H1 (cell line): ENCODE measurements at regions not wholly inside any gene's neighbourhood (a gene's known extent, or its start where the extent isn't known, plus 50 kb on each side); places are given as distances from the start of the nearest gene placed in this dataset.

Experiments
- CTCF ChIA-PET: fragments of 300-600 bp; sonication (Branson Sonifier 250); formaldehyde crosslinking; loops from one replicate; lab custom pipeline; 2021; ENCODE audit not compliant: partially characterized antibody; lab: Charles Lee
- POLR2A ChIA-PET: fragments of 300-600 bp; sonication (Branson Sonifier 250); formaldehyde crosslinking; loops from one replicate; lab custom pipeline; 2021; ENCODE audit warnings: inconsistent platforms; ENCODE audit not compliant: partially characterized antibody; lab: Charles Lee
- DNase-seq, 2 experiments: peaks; one replicate each; pipeline versions ENCODE4 v3.0.0 to v3.0.0-alpha.2; 2010 to 2022; ENCODE audit warnings: low spot score in 2 of 2, low read depth in 1 of 2, mixed read lengths in 1 of 2
- FAIRE-seq: peaks from 2 replicates; lab custom pipeline; 2011; peaks lifted over from hg19 to GRCh38; lab: Jason Lieb, UNC
- H2AFZ ChIP-seq: 2 replicates; pipeline ENCODE4 v1.8.1; 2012; ENCODE audit warnings: low read length, inconsistent platforms
- H2AK5ac ChIP-seq: 2 replicates; pipeline ENCODE4 v1.6.1; 2013; ENCODE audit warnings: low read depth, low read length
- H2BK120ac ChIP-seq: replicated peaks from 2 replicates; pipeline ENCODE3; 2013; ENCODE audit warnings: low read depth, low read length, inconsistent platforms
- H2BK12ac ChIP-seq: 2 replicates; pipeline ENCODE4 v1.6.1; 2013; ENCODE audit warnings: low read depth, low read length
- H2BK15ac ChIP-seq: 2 replicates; pipeline ENCODE4 v1.6.1; 2013; ENCODE audit warnings: low read length
- H2BK20ac ChIP-seq: 2 replicates; pipeline ENCODE4 v1.6.1; 2013; ENCODE audit warnings: low read length
- H2BK5ac ChIP-seq: 2 replicates; pipeline ENCODE4 v1.6.1; 2013; ENCODE audit warnings: low read depth, low read length
- H3K14ac ChIP-seq: 2 replicates; pipeline ENCODE4 v1.6.1; 2013; ENCODE audit warnings: inconsistent platforms; ENCODE audit not compliant: insufficient read length
- H3K18ac ChIP-seq: 2 replicates; pipeline ENCODE4 v1.6.1; 2013; ENCODE audit warnings: low read length; ENCODE audit errors: extremely low read depth
- H3K23ac ChIP-seq: 2 replicates; pipeline ENCODE4 v1.6.1; 2013; ENCODE audit warnings: inconsistent platforms; ENCODE audit not compliant: insufficient read length
- H3K23me2 ChIP-seq: 2 replicates; pipeline ENCODE4 v1.6.1; 2013; ENCODE audit warnings: low read depth, low read length
- H3K27ac ChIP-seq: 2 replicates; pipeline ENCODE4 v1.6.1; 2011; ENCODE audit warnings: low read depth, low read length, inconsistent platforms
- H3K27me3 ChIP-seq, 4 experiments: replicated peaks in 1 of 4; 1 replicate in 1 of 4; 2 replicates in 3 of 4; pipeline versions ENCODE4 v1.6.1 to v1.8.1; 2011 to 2013; ENCODE audit warnings: low read length in 3 of 4, mild to moderate bottlenecking in 3 of 4, inconsistent platforms in 2 of 4, mixed read lengths in 2 of 4, moderate library complexity in 1 of 4; ENCODE audit not compliant: control insufficient read depth in 3 of 4, insufficient read depth in 3 of 4; ENCODE audit errors: extremely low read depth in 1 of 4
- H3K36me3 ChIP-seq, 4 experiments: 2 replicates each; pipeline versions ENCODE4 v1.6.1 to v1.8.1; 2011 to 2013; ENCODE audit warnings: mild to moderate bottlenecking in 4 of 4, low read length in 3 of 4, moderate library complexity in 2 of 4, control low read depth in 1 of 4, inconsistent platforms in 1 of 4; ENCODE audit not compliant: insufficient read depth in 4 of 4, control insufficient read depth in 2 of 4
- H3K4ac ChIP-seq: replicated peaks from 2 replicates; pipeline ENCODE3; 2013; ENCODE audit warnings: low read length, low read depth, mixed read lengths, inconsistent platforms; ENCODE audit not compliant: insufficient read length
- H3K4me1 ChIP-seq, 4 experiments: replicated peaks in 1 of 4; 1 replicate in 1 of 4; 2 replicates in 3 of 4; pipeline versions ENCODE4 v1.6.1 to v1.8.1; 2011 to 2013; ENCODE audit warnings: low read length in 3 of 4, inconsistent platforms in 2 of 4, mixed read lengths in 1 of 4; ENCODE audit not compliant: insufficient read depth in 4 of 4, control insufficient read depth in 3 of 4
- H3K4me2 ChIP-seq, 2 experiments: 2 replicates each; pipeline versions ENCODE4 v1.6.1 to v1.8.1; 2011 to 2013; ENCODE audit warnings: low read depth in 2 of 2, low read length in 2 of 2, control low read depth in 1 of 2, inconsistent platforms in 1 of 2, mild to moderate bottlenecking in 1 of 2; ENCODE audit not compliant: insufficient read depth in 1 of 2
- H3K4me3 ChIP-seq, 4 experiments: fragments of 200-600, 300-600 bp in 1 of 4; sonication (generic), shearing (Covaris generic), sonication (Bioruptor Twin) in 1 of 4; 2 replicates each; pipeline versions ENCODE4 v1.5.1 to v1.8.1; 2011 to 2016; ENCODE audit warnings: low read length in 4 of 4, low read depth in 3 of 4, control low read depth in 2 of 4, inconsistent platforms in 2 of 4, mild to moderate bottlenecking in 2 of 4, mixed read lengths in 1 of 4, moderate library complexity in 1 of 4; ENCODE audit not compliant: insufficient read depth in 2 of 4; ENCODE audit errors: extremely low read depth in 1 of 4
- H3K56ac ChIP-seq: replicated peaks from 2 replicates; pipeline ENCODE3; 2013; ENCODE audit warnings: low read depth, mild to moderate bottlenecking, mixed read lengths, low read length, inconsistent platforms; ENCODE audit not compliant: insufficient read length
- H3K79me1 ChIP-seq: 2 replicates; pipeline ENCODE4 v1.6.1; 2013; ENCODE audit warnings: low read depth, low read length, control low read depth
- H3K79me2 ChIP-seq, 2 experiments: 2 replicates each; pipeline versions ENCODE4 v1.6.1 to v1.8.1; 2012 to 2013; ENCODE audit warnings: low read length in 2 of 2, mild to moderate bottlenecking in 2 of 2, inconsistent platforms in 1 of 2; ENCODE audit not compliant: insufficient read depth in 2 of 2, control insufficient read depth in 1 of 2
- H3K9ac ChIP-seq, 4 experiments: replicated peaks in 1 of 4; 1 replicate in 1 of 4; 2 replicates in 3 of 4; pipeline versions ENCODE4 v1.6.1 to v1.8.1; 2011 to 2013; ENCODE audit warnings: low read depth in 3 of 4, low read length in 3 of 4, control low read depth in 2 of 4, mild to moderate bottlenecking in 2 of 4, moderate library complexity in 2 of 4, inconsistent platforms in 1 of 4; ENCODE audit errors: extremely low read depth in 1 of 4
- H3K9me3 ChIP-seq, 2 experiments: 2 replicates each; pipeline versions ENCODE4 v1.6.1 to v1.8.1; 2012 to 2013; ENCODE audit warnings: mild to moderate bottlenecking in 2 of 2, moderate library complexity in 2 of 2, control low read depth in 1 of 2, inconsistent platforms in 1 of 2, low read depth in 1 of 2, low read length in 1 of 2, mixed read lengths in 1 of 2; ENCODE audit not compliant: insufficient read depth in 2 of 2
- H4K20me1 ChIP-seq, 2 experiments: replicated peaks in 1 of 2; 2 replicates each; pipeline versions ENCODE3 to v1.8.1; 2011 to 2013; ENCODE audit warnings: inconsistent platforms in 2 of 2, low read length in 2 of 2, mild to moderate bottlenecking in 1 of 2; ENCODE audit not compliant: insufficient read depth in 2 of 2, control insufficient read depth in 1 of 2
- H4K5ac ChIP-seq: 2 replicates; pipeline ENCODE4 v1.6.1; 2013; ENCODE audit warnings: low read length, low read depth, mixed read lengths, inconsistent platforms; ENCODE audit not compliant: insufficient read length
- H4K8ac ChIP-seq: 2 replicates; pipeline ENCODE4 v1.8.0; 2013; ENCODE audit warnings: mild to moderate bottlenecking, moderate library complexity, low read length, inconsistent platforms; ENCODE audit not compliant: insufficient read depth; ENCODE audit errors: extremely low read depth
- H4K91ac ChIP-seq: replicated peaks from 2 replicates; pipeline ENCODE3; 2013; ENCODE audit warnings: low read length, mixed read lengths, inconsistent platforms; ENCODE audit not compliant: insufficient read length
- RAD21 ChIP-seq, 2 experiments: IDR thresholded peaks in 1 of 2; conservative IDR thresholded peaks in 1 of 2; 2 replicates each; pipeline ENCODE4 v1.6.1; 2011; ENCODE audit warnings: low read depth in 2 of 2, low read length in 2 of 2, improper control_type of control experiment in 1 of 2, inconsistent platforms in 1 of 2, mild to moderate bottlenecking in 1 of 2, moderate library complexity in 1 of 2
- ZNF274 ChIP-seq: IDR thresholded peaks from 2 replicates; pipeline ENCODE4 v1.7.0; 2012; ENCODE audit warnings: low read length, borderline replicate concordance; ENCODE audit errors: extremely low read depth
- WGBS, 2 experiments: shearing (Covaris generic) in 1 of 2; methylation state at CpG; one replicate each; pipeline versions ENCODE4 v1.1.6 to v1.1.7; 2013 to 2015; ENCODE audit warnings: low lambda C conversion rate in 2 of 2, mixed read lengths in 2 of 2, inconsistent platforms in 1 of 2, low coverage in 1 of 2, missing lambda C conversion rate in 1 of 2; ENCODE audit not compliant: insufficient replicate concordance in 2 of 2, insufficient coverage in 1 of 2, insufficient read length in 1 of 2; ENCODE audit errors: extremely low coverage in 1 of 2, missing lambda C conversion rate in 1 of 2; 5-methylcytosine and 5-hydroxymethylcytosine counted together

DNA sequence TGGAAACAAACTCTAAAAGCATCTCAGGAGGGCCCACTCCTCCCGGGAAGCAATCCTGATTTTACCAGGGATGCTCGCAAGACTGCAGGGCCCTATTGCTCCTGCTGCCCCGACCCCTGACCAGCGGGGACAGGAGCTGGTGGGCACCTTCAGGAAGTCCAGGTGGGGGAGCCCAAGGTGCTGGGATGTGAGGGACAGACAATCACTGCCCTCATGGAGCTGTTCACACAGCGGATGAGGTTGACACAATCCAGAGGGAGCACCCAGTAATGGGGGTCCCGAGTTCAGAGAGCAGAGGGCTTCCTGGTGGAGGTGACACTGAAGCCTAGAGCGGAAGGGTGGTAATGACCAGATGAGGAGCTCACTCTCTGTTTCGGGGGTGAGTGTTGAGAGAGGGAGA lies 126.2 kb downstream of the FOXL1 start:
- H3K27ac ChIP-seq = no peak overlapping the region
- no peak overlapping the region for H2BK5ac ChIP-seq
- no peak overlapping the region for H2BK120ac ChIP-seq
- H4K5ac ChIP-seq = no peak overlapping the region
- H3K36me3 ChIP-seq = no peaks in the 10 kb centered on the region
- H3K14ac ChIP-seq = no peak overlapping the region
- H3K79me2 ChIP-seq = no peaks in the 10 kb centered on the region
- H2AK5ac ChIP-seq = no peak overlapping the region
- peak overlapping the region; percentile 39; the same call in 1 of the 2 replicates for H2BK12ac ChIP-seq
- DNase-seq (no peak), FAIRE-seq (no peak)
- H2BK15ac ChIP-seq = no peak overlapping the region
- H3K4me2 ChIP-seq = no peak overlapping the region
- H2AFZ ChIP-seq = no peak overlapping the region
- no peaks in the 10 kb centered on the region for H4K20me1 ChIP-seq
- H3K9me3 ChIP-seq = no peaks in the 10 kb centered on the region; a peak in 1 of 4 replicates
- CTCF ChIA-PET = interaction anchor here (0.7 to 1.6 kb wide), 3 partner anchors 26 to 358 kb away, joined by 4 to 6 read pairs (median 4); no protein-coding TSS in a partner anchor
- POLR2A ChIA-PET = no interaction called here
- no peak overlapping the region for H3K4me3 ChIP-seq
- no peak overlapping the region for H3K4ac ChIP-seq
- no peak overlapping the region for H3K23ac ChIP-seq
- H3K27me3 ChIP-seq = no peaks in the 10 kb centered on the region
- no peak overlapping the region for H4K91ac ChIP-seq
- H4K8ac ChIP-seq = no peak overlapping the region
- no peaks in the 10 kb centered on the region for H3K79me1 ChIP-seq
- peaks cover 4% of the 10 kb centered on the region; the same call in 1 of the 2 replicates for H3K23me2 ChIP-seq
- no peak overlapping the region for H2BK20ac ChIP-seq
- H3K9ac ChIP-seq = no peak overlapping the region
- WGBS, 2 experiments = 85% methylated on average over 8 of the region's 8 CpGs; no CpG with 5 or more reads in 1 of the 2 experiments
- H3K4me1 ChIP-seq = peaks cover 0 to 2% (median 0%) of the 10 kb centered on the region in 4 experiments; a peak in 2 of 7 replicates
- H3K56ac ChIP-seq = no peak overlapping the region
- H3K18ac ChIP-seq = no peak overlapping the region
- TF ChIP-seq ZNF274 (no peak), RAD21 (IDR thresholded peaks at IDR 0.05 in 1 of 2, conservative IDR thresholded peaks at IDR 0.05 in 1 of 2; ENCODE audit: low read depth in 2 of 2, low read length in 2 of 2) (peak in 1 of 2 experiments; percentile 29; a peak in 2 of 4 replicates)
- TF ChIP-seq, all 59 proteins: peak for 1
